ENCODE measurements at regions not wholly inside any gene's neighbourhood (a gene's known extent, or its start where the extent isn't known, plus 50 kb on each side); places are given as distances from the start of the nearest gene placed in this dataset.

- Histone ChIP-seq H3K9me3 (ENCODE audit: low read depth) (no peaks in the 10 kb centered on the region), H3K36me3 (no peaks in the 10 kb centered on the region), H3K27ac (no peak overlapping the region), H3K4me1 (ENCODE audit: low read depth) (no peaks in the 10 kb centered on the region), H3K27me3 (peaks cover 4% of the 10 kb centered on the region), H3K4me3 (no peak overlapping the region)
- DNase-seq (ENCODE audit: low read depth in 1 of 2, low spot score in 1 of 2) = no peak
- TF ChIP-seq CTCF (IDR thresholded peaks at IDR 0.05; ENCODE audit: low read depth, low read length) = no peak
Observed at GRCh38 chr3:117939425-117940027, 1095.1 kb downstream of the IGSF11 start.

- Histone ChIP-seq H3K9me3 (ENCODE audit: low read depth) (no peaks in the 10 kb centered on the region), H3K27ac (no peak overlapping the region), H3K36me3 (no peaks in the 10 kb centered on the region), H3K27me3 (peaks cover 4% of the 10 kb centered on the region), H3K4me1 (ENCODE audit: low read depth) (no peaks in the 10 kb centered on the region), H3K4me3 (no peak overlapping the region)
- DNase-seq (ENCODE audit: low read depth in 1 of 2, low spot score in 1 of 2) = no peak
- no peak for TF ChIP-seq CTCF (IDR thresholded peaks at IDR 0.05; ENCODE audit: low read depth, low read length)
Observed at GRCh38 chr3:117941015-117941414, 1093.6 kb downstream of the IGSF11 start.

- no peak for TF ChIP-seq CTCF (IDR thresholded peaks at IDR 0.05; ENCODE audit: low read depth, low read length)
- no peaks in the 10 kb centered on the region for H3K9me3 ChIP-seq (ENCODE audit: low read depth)
Observed at GRCh38 chr3:117941756-117942155, 1092.9 kb downstream of the IGSF11 start.

GRCh38 chr3:117954131-117954530 is 1080.5 kb downstream of the IGSF11 start:
- Histone ChIP-seq H3K27me3 (no peaks in the 10 kb centered on the region), H3K27ac (no peak overlapping the region), H3K4me1 (ENCODE audit: low read depth) (no peaks in the 10 kb centered on the region), H3K4me3 (no peak overlapping the region), H3K9me3 (ENCODE audit: low read depth) (no peaks in the 10 kb centered on the region), H3K36me3 (no peaks in the 10 kb centered on the region)
- TF ChIP-seq CTCF (IDR thresholded peaks at IDR 0.05; ENCODE audit: low read depth, low read length) = no peak
- DNase-seq (ENCODE audit: low read depth in 1 of 2, low spot score in 1 of 2) = no peak

More at GRCh38 chr3:117941756-117942155, 1092.9 kb downstream of the IGSF11 start:
- DNase-seq (ENCODE audit: low read depth in 1 of 2, low spot score in 1 of 2) = no peak
- no peak overlapping the region for H3K4me3 ChIP-seq
- H3K36me3 ChIP-seq = no peaks in the 10 kb centered on the region
- H3K4me1 ChIP-seq (ENCODE audit: low read depth) = no peaks in the 10 kb centered on the region
- no peak overlapping the region for H3K27ac ChIP-seq
- peaks cover 4% of the 10 kb centered on the region for H3K27me3 ChIP-seq

GRCh38 chr3:117955196-117955595 is 1079.5 kb downstream of the IGSF11 start:
- Histone ChIP-seq H3K9me3 (ENCODE audit: low read depth) (no peaks in the 10 kb centered on the region), H3K4me1 (ENCODE audit: low read depth) (no peaks in the 10 kb centered on the region), H3K27me3 (no peaks in the 10 kb centered on the region), H3K27ac (no peak overlapping the region), H3K36me3 (no peaks in the 10 kb centered on the region), H3K4me3 (no peak overlapping the region)
- DNase-seq (ENCODE audit: low read depth in 1 of 2, low spot score in 1 of 2) = no peak
- no peak for TF ChIP-seq CTCF (IDR thresholded peaks at IDR 0.05; ENCODE audit: low read depth, low read length)

Data from cardiac muscle cell (in vitro differentiated cells and primary cell).